GM23338 (cell line): ENCODE measurements at regions not wholly inside any gene's neighbourhood (a gene's known extent, or its start where the extent isn't known, plus 50 kb on each side); places are given as distances from the start of the nearest gene placed in this dataset.

Experiments
- ATAC-seq: fragments of 200-7000 bp; cut with Tn5 transposase; 3 replicates; pipeline ENCODE4 v1.9.1; 2020
- DNase-seq: peaks from one replicate; pipeline ENCODE4 v3.0.0-alpha.2; 2015; ENCODE audit warnings: low spot score
- H2AFZ ChIP-seq: fragments of 200-600 bp; sonication (generic); 2 replicates; pipeline ENCODE4 v1.8.0; 2016; ENCODE audit warnings: antibody characterized with exemption, mild to moderate bottlenecking, moderate library complexity
- H3F3A ChIP-seq: fragments of 200-600 bp; sonication (generic); replicated peaks from 2 replicates; pipeline ENCODE4 v1.8.0; 2017; ENCODE audit warnings: antibody characterized with exemption, mixed run types, low read depth
- H3K27ac ChIP-seq: fragments of 200-600 bp; sonication (generic); 2 replicates; pipeline ENCODE4 v1.6.1; 2016; ENCODE audit warnings: low read depth
- H3K27me3 ChIP-seq: fragments of 200-600 bp; sonication (generic); 2 replicates; pipeline ENCODE4 v1.8.0; 2016; ENCODE audit warnings: mild to moderate bottlenecking, mixed run types, moderate library complexity; ENCODE audit not compliant: insufficient read depth
- H3K36me3 ChIP-seq: fragments of 200-600 bp; sonication (generic); 2 replicates; pipeline ENCODE4 v1.8.0; 2016; ENCODE audit warnings: mild to moderate bottlenecking; ENCODE audit not compliant: insufficient read depth
- H3K4me1 ChIP-seq: fragments of 200-600 bp; sonication (generic); 2 replicates; pipeline ENCODE4 v1.8.0; 2016; ENCODE audit warnings: mild to moderate bottlenecking, moderate library complexity; ENCODE audit not compliant: insufficient read depth
- H3K4me2 ChIP-seq: fragments of 200-600 bp; sonication (generic); 2 replicates; pipeline ENCODE4 v1.7.1; 2017; ENCODE audit warnings: mixed run types
- H3K4me3 ChIP-seq: fragments of 200-600 bp; sonication (generic); 2 replicates; pipeline ENCODE4 v1.6.1; 2016; ENCODE audit warnings: mixed run types
- H3K79me2 ChIP-seq: fragments of 200-600 bp; sonication (generic); replicated peaks from 2 replicates; pipeline ENCODE4 v1.8.0; 2017; ENCODE audit warnings: mild to moderate bottlenecking; ENCODE audit not compliant: insufficient read depth
- H3K9me2 ChIP-seq: fragments of 200-600 bp; sonication (generic); 2 replicates; pipeline ENCODE4 v1.8.0; 2017; ENCODE audit not compliant: insufficient read depth
- H4K20me1 ChIP-seq: fragments of 200-600 bp; sonication (generic); replicated peaks from 2 replicates; pipeline ENCODE4 v1.8.0; 2017; ENCODE audit warnings: mild to moderate bottlenecking; ENCODE audit not compliant: insufficient read depth
- H3K27ac Mint-ChIP-seq: 2 replicates; pipeline ENCODE4 v1.8.0; 2020; ENCODE audit warnings: inconsistent platforms, mild to moderate bottlenecking, moderate library complexity, mixed read lengths
- H3K27me3 Mint-ChIP-seq: 3 replicates; pipeline ENCODE4 v1.8.0; 2022; ENCODE audit warnings: low read depth, mild to moderate bottlenecking, moderate library complexity, mixed read lengths, inconsistent platforms; ENCODE audit not compliant: insufficient read depth, poor library complexity
- H3K36me3 Mint-ChIP-seq: 3 replicates; pipeline ENCODE4 v1.8.0; 2021; ENCODE audit warnings: low read depth, mild to moderate bottlenecking, inconsistent platforms, moderate library complexity, mixed read lengths
- H3K4me1 Mint-ChIP-seq: 3 replicates; pipeline ENCODE4 v1.8.0; 2020; ENCODE audit warnings: mild to moderate bottlenecking, inconsistent platforms, mixed read lengths
- H3K4me3 Mint-ChIP-seq: 3 replicates; pipeline ENCODE4 v1.8.0; 2021; ENCODE audit warnings: moderate library complexity, mild to moderate bottlenecking, inconsistent platforms, mixed read lengths
- H3K9me3 Mint-ChIP-seq: 3 replicates; pipeline ENCODE4 v1.8.0; 2020; ENCODE audit warnings: moderate library complexity, mild to moderate bottlenecking, inconsistent platforms, mixed read lengths
- CREB1 ChIP-seq: fragments of 250-450 bp; sonication (Bioruptor Pico); IDR thresholded peaks from 2 replicates; pipeline ENCODE4 v1.5.0; 2020; ENCODE audit warnings: low read depth, mild to moderate bottlenecking, moderate library complexity
- JUNB ChIP-seq: IDR thresholded peaks from one replicate; pipeline ENCODE4 v1.6.1; 2016; ENCODE audit warnings: antibody characterized with exemption; ENCODE audit not compliant: unreplicated experiment
- POLR2AphosphoS5 ChIP-seq: IDR thresholded peaks from 2 replicates; pipeline ENCODE4 v1.6.1; 2016; ENCODE audit warnings: antibody characterized with exemption, low read depth
- ZNF114 ChIP-seq: fragments of 250-450 bp; sonication (Bioruptor Pico); IDR thresholded peaks from 2 replicates; pipeline ENCODE4 v1.5.0; 2020; ENCODE audit warnings: mild to moderate bottlenecking, moderate library complexity
- TF ChIP-seq, protein P1 (sequence below), 2 experiments: fragments of 200-600 bp in 1 of 2; sonication (generic) in 1 of 2; conservative IDR thresholded peaks; 2 replicates each; pipeline versions ENCODE4 v1.5.1 to v1.6.1; 2016 to 2017; ENCODE audit warnings: antibody characterized with exemption in 2 of 2, low read depth in 2 of 2, mild to moderate bottlenecking in 2 of 2, moderate library complexity in 1 of 2
- TF ChIP-seq, protein P2 (sequence below): fragments of 250-450 bp; sonication (Bioruptor Pico); IDR thresholded peaks from 2 replicates; pipeline ENCODE4 v1.5.0; 2020; ENCODE audit warnings: mild to moderate bottlenecking, moderate library complexity
- TF ChIP-seq, protein P3 (sequence below): IDR thresholded peaks from 2 replicates; pipeline ENCODE4 v1.6.1; 2016; ENCODE audit warnings: antibody characterized with exemption

DNA sequence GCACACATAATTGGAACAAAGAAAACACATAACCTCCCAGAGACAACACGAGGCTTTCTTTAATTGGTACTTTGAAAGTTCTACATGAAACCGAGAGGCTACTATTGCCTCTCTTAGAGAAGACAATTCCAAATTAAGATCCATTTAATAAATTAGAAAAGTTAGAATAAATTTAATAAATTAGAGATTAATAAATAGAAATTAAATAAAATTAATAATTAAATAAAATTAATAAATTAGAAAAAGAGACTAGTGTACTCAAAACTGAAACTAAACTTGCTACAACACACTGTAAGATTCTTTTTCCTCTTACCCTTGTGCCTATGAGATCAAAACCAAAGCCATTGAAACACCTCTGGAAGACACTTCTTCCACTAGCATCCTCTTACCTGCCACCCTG lies 199.0 kb downstream of the URB2 start (continued):
- TF ChIP-seq, protein P1, sequence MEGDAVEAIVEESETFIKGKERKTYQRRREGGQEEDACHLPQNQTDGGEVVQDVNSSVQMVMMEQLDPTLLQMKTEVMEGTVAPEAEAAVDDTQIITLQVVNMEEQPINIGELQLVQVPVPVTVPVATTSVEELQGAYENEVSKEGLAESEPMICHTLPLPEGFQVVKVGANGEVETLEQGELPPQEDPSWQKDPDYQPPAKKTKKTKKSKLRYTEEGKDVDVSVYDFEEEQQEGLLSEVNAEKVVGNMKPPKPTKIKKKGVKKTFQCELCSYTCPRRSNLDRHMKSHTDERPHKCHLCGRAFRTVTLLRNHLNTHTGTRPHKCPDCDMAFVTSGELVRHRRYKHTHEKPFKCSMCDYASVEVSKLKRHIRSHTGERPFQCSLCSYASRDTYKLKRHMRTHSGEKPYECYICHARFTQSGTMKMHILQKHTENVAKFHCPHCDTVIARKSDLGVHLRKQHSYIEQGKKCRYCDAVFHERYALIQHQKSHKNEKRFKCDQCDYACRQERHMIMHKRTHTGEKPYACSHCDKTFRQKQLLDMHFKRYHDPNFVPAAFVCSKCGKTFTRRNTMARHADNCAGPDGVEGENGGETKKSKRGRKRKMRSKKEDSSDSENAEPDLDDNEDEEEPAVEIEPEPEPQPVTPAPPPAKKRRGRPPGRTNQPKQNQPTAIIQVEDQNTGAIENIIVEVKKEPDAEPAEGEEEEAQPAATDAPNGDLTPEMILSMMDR (conservative IDR thresholded peaks at IDR 0.05; ENCODE audit: low read depth in 2 of 2), result no peak
- TF ChIP-seq POLR2AphosphoS5 (no peak), CREB1 (CRISPR knock-in tag) (no peak)

DNA sequence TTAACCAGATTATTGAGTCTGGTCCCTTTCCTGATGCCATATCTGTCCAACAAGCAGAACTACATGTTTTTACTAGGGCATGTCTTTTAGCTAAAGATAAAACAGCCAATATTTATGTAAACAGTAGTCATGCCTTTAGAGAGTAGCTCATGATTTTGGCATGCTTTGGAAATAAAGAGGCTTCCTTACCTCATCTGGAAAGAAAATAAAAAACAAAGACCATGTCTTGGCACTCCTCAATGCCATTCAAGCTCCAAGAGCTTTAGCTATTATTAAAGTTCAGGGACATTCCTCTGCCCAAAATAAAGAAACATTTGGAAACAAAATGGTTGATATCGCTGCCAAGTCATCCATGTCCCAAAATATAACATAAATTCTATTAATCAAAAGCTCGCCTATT lies 202.4 kb downstream of the URB2 start:
- no peak for ATAC-seq

More for the DNA sequence above, 202.4 kb downstream of the URB2 start:
- no peaks in the 10 kb centered on the region for H3K79me2 ChIP-seq
- H3F3A ChIP-seq, result no peaks in the 10 kb centered on the region
- H3K4me3 ChIP-seq, result no peak overlapping the region
- H3K36me3 Mint-ChIP-seq, result 0 out of 3 replicates have a peak, but pooled peaks cover 3% of the 10 kb centered on the region
- no peak overlapping the region for H2AFZ ChIP-seq
- no peaks in the 10 kb centered on the region for H3K36me3 ChIP-seq
- no peak overlapping the region for H3K4me2 ChIP-seq
- no peak overlapping the region for H3K27ac ChIP-seq
- no peaks in the 10 kb centered on the region for H3K27me3 ChIP-seq
- H3K4me1 Mint-ChIP-seq, result no peaks in the 10 kb centered on the region
- no peaks in the 10 kb centered on the region for H3K4me1 ChIP-seq
- TF ChIP-seq ZNF114 (CRISPR knock-in tag) (no peak), POLR2AphosphoS5 (no peak), JUNB (no peak)
- TF ChIP-seq, protein P2, sequence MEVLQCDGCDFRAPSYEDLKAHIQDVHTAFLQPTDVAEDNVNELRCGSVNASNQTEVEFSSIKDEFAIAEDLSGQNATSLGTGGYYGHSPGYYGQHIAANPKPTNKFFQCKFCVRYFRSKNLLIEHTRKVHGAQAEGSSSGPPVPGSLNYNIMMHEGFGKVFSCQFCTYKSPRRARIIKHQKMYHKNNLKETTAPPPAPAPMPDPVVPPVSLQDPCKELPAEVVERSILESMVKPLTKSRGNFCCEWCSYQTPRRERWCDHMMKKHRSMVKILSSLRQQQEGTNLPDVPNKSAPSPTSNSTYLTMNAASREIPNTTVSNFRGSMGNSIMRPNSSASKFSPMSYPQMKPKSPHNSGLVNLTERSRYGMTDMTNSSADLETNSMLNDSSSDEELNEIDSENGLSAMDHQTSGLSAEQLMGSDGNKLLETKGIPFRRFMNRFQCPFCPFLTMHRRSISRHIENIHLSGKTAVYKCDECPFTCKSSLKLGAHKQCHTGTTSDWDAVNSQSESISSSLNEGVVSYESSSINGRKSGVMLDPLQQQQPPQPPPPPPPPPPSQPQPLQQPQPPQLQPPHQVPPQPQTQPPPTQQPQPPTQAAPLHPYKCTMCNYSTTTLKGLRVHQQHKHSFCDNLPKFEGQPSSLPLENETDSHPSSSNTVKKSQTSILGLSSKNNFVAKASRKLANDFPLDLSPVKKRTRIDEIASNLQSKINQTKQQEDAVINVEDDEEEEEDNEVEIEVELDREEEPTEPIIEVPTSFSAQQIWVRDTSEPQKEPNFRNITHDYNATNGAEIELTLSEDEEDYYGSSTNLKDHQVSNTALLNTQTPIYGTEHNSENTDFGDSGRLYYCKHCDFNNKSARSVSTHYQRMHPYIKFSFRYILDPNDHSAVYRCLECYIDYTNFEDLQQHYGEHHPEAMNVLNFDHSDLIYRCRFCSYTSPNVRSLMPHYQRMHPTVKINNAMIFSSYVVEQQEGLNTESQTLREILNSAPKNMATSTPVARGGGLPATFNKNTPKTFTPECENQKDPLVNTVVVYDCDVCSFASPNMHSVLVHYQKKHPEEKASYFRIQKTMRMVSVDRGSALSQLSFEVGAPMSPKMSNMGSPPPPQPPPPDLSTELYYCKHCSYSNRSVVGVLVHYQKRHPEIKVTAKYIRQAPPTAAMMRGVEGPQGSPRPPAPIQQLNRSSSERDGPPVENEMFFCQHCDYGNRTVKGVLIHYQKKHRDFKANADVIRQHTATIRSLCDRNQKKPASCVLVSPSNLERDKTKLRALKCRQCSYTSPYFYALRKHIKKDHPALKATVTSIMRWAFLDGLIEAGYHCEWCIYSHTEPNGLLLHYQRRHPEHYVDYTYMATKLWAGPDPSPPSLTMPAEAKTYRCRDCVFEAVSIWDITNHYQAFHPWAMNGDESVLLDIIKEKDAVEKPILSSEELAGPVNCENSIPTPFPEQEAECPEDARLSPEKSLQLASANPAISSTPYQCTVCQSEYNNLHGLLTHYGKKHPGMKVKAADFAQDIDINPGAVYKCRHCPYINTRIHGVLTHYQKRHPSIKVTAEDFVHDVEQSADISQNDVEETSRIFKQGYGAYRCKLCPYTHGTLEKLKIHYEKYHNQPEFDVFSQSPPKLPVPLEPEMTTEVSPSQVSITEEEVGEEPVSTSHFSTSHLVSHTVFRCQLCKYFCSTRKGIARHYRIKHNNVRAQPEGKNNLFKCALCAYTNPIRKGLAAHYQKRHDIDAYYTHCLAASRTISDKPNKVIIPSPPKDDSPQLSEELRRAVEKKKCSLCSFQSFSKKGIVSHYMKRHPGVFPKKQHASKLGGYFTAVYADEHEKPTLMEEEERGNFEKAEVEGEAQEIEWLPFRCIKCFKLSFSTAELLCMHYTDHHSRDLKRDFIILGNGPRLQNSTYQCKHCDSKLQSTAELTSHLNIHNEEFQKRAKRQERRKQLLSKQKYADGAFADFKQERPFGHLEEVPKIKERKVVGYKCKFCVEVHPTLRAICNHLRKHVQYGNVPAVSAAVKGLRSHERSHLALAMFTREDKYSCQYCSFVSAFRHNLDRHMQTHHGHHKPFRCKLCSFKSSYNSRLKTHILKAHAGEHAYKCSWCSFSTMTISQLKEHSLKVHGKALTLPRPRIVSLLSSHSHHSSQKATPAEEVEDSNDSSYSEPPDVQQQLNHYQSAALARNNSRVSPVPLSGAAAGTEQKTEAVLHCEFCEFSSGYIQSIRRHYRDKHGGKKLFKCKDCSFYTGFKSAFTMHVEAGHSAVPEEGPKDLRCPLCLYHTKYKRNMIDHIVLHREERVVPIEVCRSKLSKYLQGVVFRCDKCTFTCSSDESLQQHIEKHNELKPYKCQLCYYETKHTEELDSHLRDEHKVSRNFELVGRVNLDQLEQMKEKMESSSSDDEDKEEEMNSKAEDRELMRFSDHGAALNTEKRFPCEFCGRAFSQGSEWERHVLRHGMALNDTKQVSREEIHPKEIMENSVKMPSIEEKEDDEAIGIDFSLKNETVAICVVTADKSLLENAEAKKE (CRISPR knock-in tag), result no peak
- TF ChIP-seq, protein P3, sequence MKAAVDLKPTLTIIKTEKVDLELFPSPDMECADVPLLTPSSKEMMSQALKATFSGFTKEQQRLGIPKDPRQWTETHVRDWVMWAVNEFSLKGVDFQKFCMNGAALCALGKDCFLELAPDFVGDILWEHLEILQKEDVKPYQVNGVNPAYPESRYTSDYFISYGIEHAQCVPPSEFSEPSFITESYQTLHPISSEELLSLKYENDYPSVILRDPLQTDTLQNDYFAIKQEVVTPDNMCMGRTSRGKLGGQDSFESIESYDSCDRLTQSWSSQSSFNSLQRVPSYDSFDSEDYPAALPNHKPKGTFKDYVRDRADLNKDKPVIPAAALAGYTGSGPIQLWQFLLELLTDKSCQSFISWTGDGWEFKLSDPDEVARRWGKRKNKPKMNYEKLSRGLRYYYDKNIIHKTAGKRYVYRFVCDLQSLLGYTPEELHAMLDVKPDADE, result no peak
- no peak overlapping the region for H3K27ac Mint-ChIP-seq
- no peak for DNase-seq
- no peaks in the 10 kb centered on the region for H4K20me1 ChIP-seq
- H3K9me3 Mint-ChIP-seq, result peaks cover 11% of the 10 kb centered on the region; the same call in 2 of the 3 replicates
- peaks cover 1% of the 10 kb centered on the region for H3K27me3 Mint-ChIP-seq
- peaks cover 14% of the 10 kb centered on the region; the same call in 1 of the 2 replicates for H3K9me2 ChIP-seq
- no peak overlapping the region for H3K4me3 Mint-ChIP-seq
